Kidney capillary endothelial cell (primary cell): ENCODE measurements at regions not wholly inside any gene's neighbourhood (a gene's known extent, or its start where the extent isn't known, plus 50 kb on each side); places are given as distances from the start of the nearest gene placed in this dataset.

Experiments
- DNase-seq: peaks from one replicate; pipeline ENCODE4 v3.0.0-alpha.2; 2018; ENCODE audit warnings: low spot score

GRCh38 chr13:74966814-74967424 is 515.0 kb downstream of the TBC1D4 start:
- peak; percentile 69 for DNase-seq

DNA sequence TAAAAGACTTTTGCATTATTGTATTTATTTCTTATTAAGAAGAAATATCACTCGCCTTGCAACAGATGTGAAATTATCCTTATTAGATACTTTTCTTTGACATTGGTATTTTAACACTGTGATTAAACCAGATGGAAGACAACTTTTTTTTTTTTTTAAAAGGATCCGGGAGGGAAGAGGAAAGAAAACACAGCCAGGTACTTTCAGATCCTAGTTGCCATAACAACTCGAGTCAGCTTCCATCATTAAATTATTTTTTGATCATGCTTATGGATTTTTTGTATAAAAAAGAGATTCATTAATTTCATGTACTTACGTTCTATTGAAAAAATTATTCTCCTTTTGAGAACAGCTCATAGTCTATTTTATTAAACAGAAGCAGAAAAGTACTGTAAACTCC is 515.7 kb downstream of the TBC1D4 start:
- no peak for DNase-seq

GRCh38 chr13:74945637-74946036 is 536.3 kb downstream of the TBC1D4 start:
- no peak for DNase-seq

DNA sequence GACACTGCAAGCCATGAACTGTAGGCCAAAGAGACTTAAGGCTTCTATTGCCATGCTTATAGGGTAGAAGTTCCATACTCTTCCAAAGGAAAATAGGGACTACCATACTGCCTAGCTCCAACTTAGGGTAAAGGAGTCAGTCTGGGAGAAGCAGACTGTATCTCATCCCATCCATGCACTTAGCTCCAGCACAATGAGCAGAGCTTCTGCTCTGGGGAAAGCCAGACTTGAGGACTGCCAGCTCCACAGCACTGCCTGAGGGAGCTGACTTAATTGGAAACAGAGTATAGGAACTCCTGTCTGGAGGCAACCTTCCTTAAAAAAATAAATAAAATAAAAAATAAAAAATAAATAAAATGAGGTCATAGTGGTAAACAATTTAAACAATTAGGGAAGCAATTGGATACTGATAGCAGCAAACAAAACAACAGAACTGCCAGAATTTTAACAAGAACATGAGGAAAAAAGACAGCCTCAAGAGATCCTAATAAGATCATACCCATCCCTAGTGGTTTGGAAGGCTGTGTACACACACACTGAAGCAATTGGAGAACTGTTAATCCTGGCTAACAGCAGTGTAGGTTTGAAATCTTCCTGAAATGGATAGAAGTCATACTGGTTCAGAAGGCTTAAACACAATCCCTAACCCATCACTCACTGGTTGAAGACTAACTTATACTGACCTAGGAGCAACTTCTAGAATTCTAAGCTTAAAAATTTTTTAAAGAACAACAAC is 550.1 kb downstream of the TBC1D4 start:
- no peak for DNase-seq

- peak; percentile 59 for DNase-seq
Observed at GRCh38 chr13:74930402-74931165, 551.4 kb downstream of the TBC1D4 start.

- no peak for DNase-seq
Observed at GRCh38 chr13:74929436-74929835, 552.5 kb downstream of the TBC1D4 start.

DNA sequence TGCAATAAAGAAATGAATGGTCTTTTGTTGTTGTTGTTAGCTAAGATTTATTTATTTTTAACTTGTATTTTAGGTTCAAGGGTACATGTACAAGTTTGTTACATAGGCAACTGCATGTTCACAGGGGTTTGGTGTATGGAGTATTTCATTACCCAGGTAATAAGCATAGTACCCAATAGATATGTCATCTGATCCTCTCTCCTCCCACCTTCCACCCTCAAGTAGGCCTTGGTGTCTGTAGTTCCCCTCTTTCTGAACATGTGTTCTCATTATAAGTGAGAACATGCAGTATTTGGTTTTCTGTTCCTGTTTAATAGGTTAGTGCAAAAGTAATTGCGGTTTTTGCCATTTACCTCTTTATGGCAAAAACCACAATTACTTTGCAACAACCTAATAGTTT is 554.1 kb downstream of the TBC1D4 start:
- no peak for DNase-seq

GRCh38 chr13:74922963-74923362 is 559.0 kb downstream of the TBC1D4 start:
- DNase-seq = no peak

DNA sequence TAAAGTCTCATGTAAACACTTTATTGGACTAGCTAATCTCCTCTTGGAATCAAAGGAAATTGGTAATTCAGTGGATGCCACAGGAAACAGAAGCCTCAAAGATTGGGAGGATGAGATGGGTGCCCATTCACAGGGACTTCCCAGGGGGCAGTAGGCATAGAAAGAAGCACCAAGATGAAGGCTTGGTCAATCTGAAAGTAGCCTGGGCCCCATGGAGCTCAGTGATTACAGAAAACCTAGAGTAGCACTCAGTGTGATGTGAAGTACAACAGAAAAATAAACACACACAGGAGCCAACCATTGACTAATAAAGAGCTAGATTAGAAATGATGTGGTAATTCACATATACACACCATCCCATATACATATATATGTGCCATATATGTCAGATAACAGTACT is 560.6 kb downstream of the TBC1D4 start:
- no peak for DNase-seq

DNA sequence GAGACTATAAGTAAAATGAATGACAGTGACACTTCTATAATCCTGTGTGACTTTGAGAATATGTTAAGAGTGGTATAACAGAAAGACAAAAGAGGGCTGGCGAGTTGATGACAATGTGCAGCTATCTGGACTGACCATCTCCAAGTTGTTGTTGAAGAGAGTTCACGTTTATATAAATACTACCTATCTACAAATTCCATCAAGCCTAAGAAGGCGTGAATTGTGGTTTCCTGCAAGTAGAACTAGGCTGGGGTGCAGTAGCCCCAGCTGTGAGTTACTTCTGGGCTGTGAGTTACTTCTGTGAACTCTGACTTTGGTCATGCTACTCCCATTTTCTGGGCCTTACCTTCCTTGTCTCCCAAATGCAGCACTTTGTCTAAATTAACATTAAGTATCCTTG is 561.0 kb downstream of the TBC1D4 start:
- DNase-seq = no peak

- no peak for DNase-seq
Observed at GRCh38 chr13:74920361-74920760, 561.6 kb downstream of the TBC1D4 start.

GRCh38 chr13:74919914-74920313 is 562.1 kb downstream of the TBC1D4 start:
- DNase-seq = no peak

GRCh38 chr13:74912898-74913297 is 569.1 kb downstream of the TBC1D4 start:
- DNase-seq = no peak

DNA sequence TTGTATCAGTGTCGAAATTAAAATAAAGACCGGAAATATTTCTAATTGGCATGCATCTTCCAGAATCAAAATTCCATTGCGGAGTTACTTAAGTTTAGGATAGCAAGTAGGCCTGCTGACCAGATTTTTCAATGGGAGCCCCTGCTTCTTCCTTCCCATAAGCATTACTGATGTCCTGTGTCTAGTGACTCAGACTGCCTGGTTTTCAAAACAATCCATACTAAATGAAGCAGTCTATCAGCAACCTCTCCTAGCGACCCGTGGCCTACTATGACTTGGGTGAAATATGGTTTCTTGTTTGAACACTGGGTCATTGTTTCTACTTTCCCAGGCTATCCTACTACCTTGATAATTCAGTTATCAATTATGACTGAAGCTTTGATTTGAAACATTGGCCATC is 571.6 kb downstream of the TBC1D4 start:
- peak; percentile 72 for DNase-seq

DNA sequence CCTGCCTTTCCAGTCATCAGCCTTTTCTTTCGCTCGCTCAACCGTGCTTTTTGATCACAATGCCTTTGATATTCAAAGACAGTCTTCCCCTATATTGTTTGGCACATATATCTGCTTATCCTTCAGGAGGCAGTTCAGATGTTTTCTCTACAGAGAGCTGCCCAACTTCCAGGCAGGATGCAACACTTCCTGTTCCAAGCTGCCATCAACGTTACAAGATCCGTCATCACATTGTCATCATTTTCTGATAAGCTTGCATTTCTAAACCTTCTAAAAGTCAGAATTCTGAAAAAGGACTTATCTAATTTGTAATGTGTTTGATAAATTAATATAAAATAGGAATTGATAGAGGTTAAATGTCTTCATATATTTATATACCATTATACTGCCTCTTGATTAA is 574.2 kb downstream of the TBC1D4 start:
- DNase-seq = peak; percentile 83

DNA sequence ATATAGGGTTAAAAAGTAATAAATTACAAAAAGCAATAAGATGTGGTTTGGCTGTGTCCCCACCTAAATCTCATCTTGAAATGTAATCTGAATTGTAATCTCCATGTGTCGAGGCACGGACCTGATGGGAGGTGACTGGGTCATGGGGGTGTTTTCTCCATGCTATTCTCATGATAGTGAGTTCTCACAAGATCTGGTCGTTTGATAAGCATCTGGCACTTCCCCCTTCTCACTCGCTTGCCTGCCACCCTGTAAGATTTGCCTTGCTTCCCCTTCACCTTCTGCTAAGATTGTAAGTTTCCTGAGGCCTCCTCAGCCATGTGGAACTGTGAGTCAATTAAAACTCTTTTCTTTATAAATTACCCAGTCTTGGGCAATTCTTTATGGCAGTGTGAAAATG is 577.4 kb downstream of the TBC1D4 start:
- DNase-seq = no peak

GRCh38 chr13:74895042-74895796 is 586.8 kb downstream of the TBC1D4 start:
- no peak for DNase-seq

GRCh38 chr13:74892096-74892495 is 589.9 kb downstream of the TBC1D4 start:
- DNase-seq = no peak

- peak; percentile 82 for DNase-seq
Observed at GRCh38 chr13:74891610-74892009, 590.4 kb downstream of the TBC1D4 start.

DNA sequence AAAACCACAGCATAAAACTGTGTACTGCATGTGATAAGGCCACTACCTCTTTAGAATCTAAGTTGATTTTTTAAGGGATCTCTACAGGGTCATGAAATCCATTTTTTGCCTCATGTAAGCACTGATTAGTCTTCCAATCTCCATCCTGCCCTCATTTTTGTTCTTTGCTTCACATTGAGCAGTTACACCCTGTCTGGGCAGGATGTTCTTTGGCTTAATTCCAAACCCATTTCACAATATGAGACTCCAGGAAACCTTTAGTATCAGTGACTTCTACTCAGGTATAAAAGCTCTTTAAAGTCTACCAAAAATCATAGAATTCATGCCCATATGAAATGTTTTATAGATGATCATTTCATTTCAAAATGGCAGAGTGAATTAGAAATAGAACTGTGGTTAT is 592.6 kb downstream of the TBC1D4 start:
- DNase-seq = no peak

- DNase-seq = no peak
Observed at GRCh38 chr13:74886502-74886901, 595.5 kb downstream of the TBC1D4 start.

GRCh38 chr13:74883834-74884233 is 598.1 kb downstream of the TBC1D4 start:
- no peak for DNase-seq
